Activated CD4-positive, alpha-beta T cell treated with anti-CD3 and anti-CD28 coated beads for 4 hours (primary cell): ENCODE measurements at regions not wholly inside any gene's neighbourhood (a gene's known extent, or its start where the extent isn't known, plus 50 kb on each side); places are given as distances from the start of the nearest gene placed in this dataset.
"Not testable (repeated sequence)": the region's sequence is repeated elsewhere in the genome, so short reads cannot be mapped to it uniquely, and the experiment has no call there.

Experiments
- DNase-seq, 2 donors: peaks; one replicate each; pipeline ENCODE4 v3.0.0-alpha.2; 2020

- not testable (repeated sequence) for DNase-seq
Measured at GRCh38 chr21:19544493-19544892, 1140.9 kb upstream of the TMPRSS15 start.

- no peak for DNase-seq
Measured at GRCh38 chr21:19547951-19548840, 1144.6 kb upstream of the TMPRSS15 start.

- DNase-seq = no peak
Measured at GRCh38 chr21:19553919-19554615, 1150.5 kb upstream of the TMPRSS15 start.

- no peak for DNase-seq
Measured at GRCh38 chr21:19557046-19557445, 1153.5 kb upstream of the TMPRSS15 start.

GRCh38 chr21:19557488-19557887, 1153.9 kb upstream of the TMPRSS15 start:
- DNase-seq = no peak

- no peak for DNase-seq
Measured at GRCh38 chr21:19565587-19565986, 1162.0 kb upstream of the TMPRSS15 start.

- DNase-seq = no peak
Measured at GRCh38 chr21:19566975-19567374, 1163.4 kb upstream of the TMPRSS15 start.

- DNase-seq = no peak
Measured at GRCh38 chr21:19577381-19577780, 1173.8 kb upstream of the TMPRSS15 start.

- DNase-seq = no peak
Measured at GRCh38 chr21:19590044-19590443, 1186.5 kb upstream of the TMPRSS15 start.

GRCh38 chr21:19603011-19603593, 1199.5 kb upstream of the TMPRSS15 start:
- no peak for DNase-seq

- no peak for DNase-seq
Measured at GRCh38 chr21:19608101-19608621, 1204.6 kb upstream of the TMPRSS15 start.

- no peak for DNase-seq
Measured at GRCh38 chr21:19609611-19610010, 1206.0 kb upstream of the TMPRSS15 start.

- no peak for DNase-seq
Measured at GRCh38 chr21:19621837-19622496, 1218.4 kb upstream of the TMPRSS15 start.

GRCh38 chr21:19640964-19641363, 1237.4 kb upstream of the TMPRSS15 start:
- no peak for DNase-seq

GRCh38 chr21:19648391-19648790, 1244.8 kb upstream of the TMPRSS15 start:
- no peak for DNase-seq

GRCh38 chr21:19683492-19683891, 1279.9 kb upstream of the TMPRSS15 start:
- no peak for DNase-seq

- no peak for DNase-seq
Measured at GRCh38 chr21:19684328-19684727, 1280.7 kb upstream of the TMPRSS15 start.

- DNase-seq = no peak
Measured at GRCh38 chr21:19692231-19692630, 1288.6 kb upstream of the TMPRSS15 start.

GRCh38 chr21:19695796-19696195, 1292.2 kb upstream of the TMPRSS15 start:
- no peak for DNase-seq

GRCh38 chr21:19700476-19700875, 1296.9 kb upstream of the TMPRSS15 start:
- DNase-seq = no peak

- no peak for DNase-seq
Measured at GRCh38 chr21:19702726-19703125, 1295.5 kb upstream of the NCAM2 start.

GRCh38 chr21:19704832-19705231, 1293.4 kb upstream of the NCAM2 start:
- DNase-seq = no peak

GRCh38 chr21:19712441-19712840, 1285.8 kb upstream of the NCAM2 start:
- DNase-seq = no peak
